OCI-LY1 (cell line): ENCODE measurements at regions not wholly inside any gene's neighbourhood (a gene's known extent, or its start where the extent isn't known, plus 50 kb on each side); places are given as distances from the start of the nearest gene placed in this dataset.

ENCODE experiments used
- H2AFZ ChIP-seq: fragments of 200-600 bp; sonication (generic), shearing (Covaris generic); 2 replicates; pipeline ENCODE4 v1.6.0; 2014; ENCODE audit warnings: antibody characterized with exemption, mild to moderate bottlenecking, low read length
- H3F3A ChIP-seq: fragments of 200-600 bp; sonication (generic), shearing (Covaris generic); 2 replicates; pipeline ENCODE4 v1.6.0; 2014; ENCODE audit warnings: mild to moderate bottlenecking, antibody characterized with exemption, low read length, moderate library complexity; ENCODE audit not compliant: insufficient read depth
- H3K27ac ChIP-seq: fragments of 200-600 bp; sonication (generic); 2 replicates; pipeline ENCODE4 v1.5.1; 2014; ENCODE audit warnings: low read length, mixed run types, mild to moderate bottlenecking, low read depth; ENCODE audit not compliant: poor library complexity, severe bottlenecking
- H3K27me3 ChIP-seq: fragments of 200-600 bp; sonication (generic); 2 replicates; pipeline ENCODE4 v1.6.0; 2014; ENCODE audit warnings: antibody characterized with exemption, mild to moderate bottlenecking, low read length, moderate library complexity; ENCODE audit not compliant: insufficient read depth
- H3K36me3 ChIP-seq: fragments of 200-600 bp; sonication (generic); 2 replicates; pipeline ENCODE4 v1.6.1; 2014; ENCODE audit warnings: mild to moderate bottlenecking, antibody characterized with exemption, low read length, moderate library complexity, mixed read lengths; ENCODE audit not compliant: insufficient read depth
- H3K4me1 ChIP-seq: fragments of 200-600 bp; sonication (generic); 2 replicates; pipeline ENCODE4 v1.5.1; 2014; ENCODE audit warnings: mild to moderate bottlenecking, low read length, moderate library complexity; ENCODE audit not compliant: insufficient read depth, severe bottlenecking
- H3K4me2 ChIP-seq: fragments of 200-600 bp; sonication (generic), shearing (Covaris generic); 2 replicates; pipeline ENCODE4 v1.6.1; 2014; ENCODE audit warnings: low read length
- H3K4me3 ChIP-seq: fragments of 200-600 bp; sonication (generic); 2 replicates; pipeline ENCODE4 v1.5.1; 2014; ENCODE audit warnings: low read length, low read depth, mild to moderate bottlenecking, mixed read lengths; ENCODE audit not compliant: poor library complexity, severe bottlenecking
- H3K79me2 ChIP-seq: fragments of 200-600 bp; shearing (Covaris generic); 2 replicates; pipeline ENCODE4 v1.6.1; 2016; ENCODE audit warnings: mixed run types, low read length, mixed read lengths; ENCODE audit not compliant: insufficient read depth
- H3K9ac ChIP-seq: fragments of 200-600 bp; sonication (generic), shearing (Covaris generic); 2 replicates; pipeline ENCODE4 v1.6.1; 2014; ENCODE audit warnings: mild to moderate bottlenecking, low read length, mixed read lengths
- H3K9me2 ChIP-seq: fragments of 200-600 bp; sonication (generic), shearing (Covaris generic); 2 replicates; pipeline ENCODE4 v1.6.1; 2014; ENCODE audit warnings: low read depth, mild to moderate bottlenecking, low read length, mixed read lengths
- H3K9me3 ChIP-seq: fragments of 200-600 bp; shearing (Covaris generic); 2 replicates; pipeline ENCODE4 v1.6.1; 2014; ENCODE audit warnings: low read length, mixed read lengths
- H4K20me1 ChIP-seq: fragments of 200-600 bp; sonication (generic), shearing (Covaris generic); 2 replicates; pipeline ENCODE4 v1.6.0; 2016; ENCODE audit warnings: mild to moderate bottlenecking, low read length; ENCODE audit not compliant: insufficient read depth
- EZH2 ChIP-seq: fragments of 200-600 bp; sonication (generic), shearing (Covaris generic); IDR thresholded peaks from 2 replicates; pipeline ENCODE4 v1.8.0; 2017; ENCODE audit warnings: borderline replicate concordance, mixed run types, mild to moderate bottlenecking, antibody characterized with exemption, low read length, moderate library complexity, mixed read lengths
- TF ChIP-seq, protein P1 (sequence below): fragments of 200-600 bp; sonication (generic), shearing (Covaris generic); IDR thresholded peaks from 2 replicates; pipeline ENCODE4 v1.5.1; 2017; ENCODE audit warnings: mild to moderate bottlenecking, antibody characterized with exemption, low read length, moderate library complexity, mixed read lengths

DNA sequence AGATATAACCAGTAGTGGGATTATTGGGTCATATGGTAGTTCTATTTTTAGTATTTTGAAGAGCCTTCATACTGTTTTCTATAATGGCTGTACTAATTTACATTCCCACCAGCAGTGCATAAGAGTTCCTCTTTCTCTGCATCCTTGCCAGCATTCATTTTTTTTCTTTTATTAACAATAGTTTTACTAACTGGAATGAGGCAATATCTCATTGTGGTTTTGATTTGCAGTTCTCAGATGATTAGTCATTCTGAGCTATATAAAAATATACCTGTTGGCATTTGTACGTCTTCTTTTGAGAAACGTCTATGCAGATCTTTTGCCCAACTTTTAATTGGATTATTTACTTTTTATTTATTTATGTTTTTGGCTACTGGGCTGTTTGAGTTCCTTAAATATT is 1579.3 kb upstream of the CDH6 start:
- Histone ChIP-seq H3F3A (no peaks in the 10 kb centered on the region), H2AFZ (no peak overlapping the region), H3K4me3 (no peak overlapping the region), H3K79me2 (no peaks in the 10 kb centered on the region), H3K9me3 (no peaks in the 10 kb centered on the region), H4K20me1 (no peaks in the 10 kb centered on the region), H3K27me3 (no peaks in the 10 kb centered on the region), H3K9me2 (no peaks in the 10 kb centered on the region), H3K36me3 (no peaks in the 10 kb centered on the region), H3K9ac (no peak overlapping the region), H3K4me1 (no peaks in the 10 kb centered on the region), H3K27ac (no peak overlapping the region), H3K4me2 (no peak overlapping the region)
- TF ChIP-seq, protein P1, sequence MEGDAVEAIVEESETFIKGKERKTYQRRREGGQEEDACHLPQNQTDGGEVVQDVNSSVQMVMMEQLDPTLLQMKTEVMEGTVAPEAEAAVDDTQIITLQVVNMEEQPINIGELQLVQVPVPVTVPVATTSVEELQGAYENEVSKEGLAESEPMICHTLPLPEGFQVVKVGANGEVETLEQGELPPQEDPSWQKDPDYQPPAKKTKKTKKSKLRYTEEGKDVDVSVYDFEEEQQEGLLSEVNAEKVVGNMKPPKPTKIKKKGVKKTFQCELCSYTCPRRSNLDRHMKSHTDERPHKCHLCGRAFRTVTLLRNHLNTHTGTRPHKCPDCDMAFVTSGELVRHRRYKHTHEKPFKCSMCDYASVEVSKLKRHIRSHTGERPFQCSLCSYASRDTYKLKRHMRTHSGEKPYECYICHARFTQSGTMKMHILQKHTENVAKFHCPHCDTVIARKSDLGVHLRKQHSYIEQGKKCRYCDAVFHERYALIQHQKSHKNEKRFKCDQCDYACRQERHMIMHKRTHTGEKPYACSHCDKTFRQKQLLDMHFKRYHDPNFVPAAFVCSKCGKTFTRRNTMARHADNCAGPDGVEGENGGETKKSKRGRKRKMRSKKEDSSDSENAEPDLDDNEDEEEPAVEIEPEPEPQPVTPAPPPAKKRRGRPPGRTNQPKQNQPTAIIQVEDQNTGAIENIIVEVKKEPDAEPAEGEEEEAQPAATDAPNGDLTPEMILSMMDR: no peak
- TF ChIP-seq EZH2: no peak

DNA sequence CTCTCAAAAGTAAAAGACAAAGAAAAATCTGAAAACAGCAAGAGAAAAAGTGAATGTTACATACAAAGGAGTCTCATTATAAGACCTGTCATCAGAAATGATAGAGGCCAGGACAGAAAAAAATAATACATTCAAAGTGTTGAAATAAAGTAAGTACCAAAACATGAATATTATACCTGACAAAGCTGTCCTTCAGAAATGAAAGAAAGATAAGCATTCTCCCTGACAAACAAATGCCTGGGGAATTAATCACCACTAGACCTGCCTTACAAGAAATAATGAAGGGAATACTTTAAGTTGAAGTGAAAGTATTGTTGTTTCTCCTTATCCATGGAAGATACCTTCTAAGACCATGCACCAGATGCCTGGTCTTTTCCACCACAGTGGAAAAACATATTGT is 1605.2 kb upstream of the CDH6 start:
- Histone ChIP-seq H3K36me3 (no peaks in the 10 kb centered on the region), H3K4me2 (no peak overlapping the region), H3F3A (no peaks in the 10 kb centered on the region), H3K4me1 (no peaks in the 10 kb centered on the region), H3K9me3 (no peaks in the 10 kb centered on the region), H3K79me2 (no peaks in the 10 kb centered on the region), H3K9ac (no peak overlapping the region), H3K4me3 (no peak overlapping the region), H3K9me2 (no peaks in the 10 kb centered on the region), H4K20me1 (no peaks in the 10 kb centered on the region), H3K27me3 (no peaks in the 10 kb centered on the region), H2AFZ (no peak overlapping the region), H3K27ac (no peak overlapping the region)
- TF ChIP-seq EZH2: no peak
- TF ChIP-seq, protein P1: no peak

DNA sequence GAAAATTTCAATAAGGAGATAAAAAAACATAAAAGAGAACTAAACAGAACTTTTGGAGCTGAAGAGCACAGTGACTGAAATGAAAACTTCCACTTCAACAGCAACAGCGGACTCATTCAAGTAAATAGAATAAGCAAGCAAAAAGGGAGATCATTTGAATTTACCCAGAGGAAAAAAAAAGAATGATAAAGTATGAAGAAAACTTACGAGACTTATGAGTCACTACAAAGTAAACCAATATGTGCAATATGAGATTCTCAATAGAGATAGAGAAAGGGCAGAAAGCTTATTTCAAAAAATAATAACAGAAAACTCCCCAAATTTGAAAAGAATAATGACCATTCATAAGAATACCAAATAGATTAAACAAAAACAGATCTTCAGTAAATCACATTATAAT is 1605.7 kb upstream of the CDH6 start:
- TF ChIP-seq EZH2: no peak
- TF ChIP-seq, protein P1: no peak
- Histone ChIP-seq H3K4me1 (no peaks in the 10 kb centered on the region), H3K79me2 (no peaks in the 10 kb centered on the region), H3K4me3 (no peak overlapping the region), H3K36me3 (no peaks in the 10 kb centered on the region), H3K27ac (no peak overlapping the region), H4K20me1 (no peaks in the 10 kb centered on the region), H2AFZ (no peak overlapping the region), H3K4me2 (no peak overlapping the region), H3K9ac (no peak overlapping the region), H3K27me3 (no peaks in the 10 kb centered on the region), H3K9me2 (no peaks in the 10 kb centered on the region), H3F3A (no peaks in the 10 kb centered on the region), H3K9me3 (no peaks in the 10 kb centered on the region)
